OCI-LY1 (cell line): ENCODE measurements at regions not wholly inside any gene's neighbourhood (a gene's known extent, or its start where the extent isn't known, plus 50 kb on each side); places are given as distances from the start of the nearest gene placed in this dataset.

ENCODE experiments used
- H2AFZ ChIP-seq: fragments of 200-600 bp; sonication (generic), shearing (Covaris generic); 2 replicates; pipeline ENCODE4 v1.6.0; 2014; ENCODE audit warnings: antibody characterized with exemption, mild to moderate bottlenecking, low read length
- H3F3A ChIP-seq: fragments of 200-600 bp; sonication (generic), shearing (Covaris generic); 2 replicates; pipeline ENCODE4 v1.6.0; 2014; ENCODE audit warnings: mild to moderate bottlenecking, antibody characterized with exemption, low read length, moderate library complexity; ENCODE audit not compliant: insufficient read depth
- H3K27ac ChIP-seq: fragments of 200-600 bp; sonication (generic); 2 replicates; pipeline ENCODE4 v1.5.1; 2014; ENCODE audit warnings: low read length, mixed run types, mild to moderate bottlenecking, low read depth; ENCODE audit not compliant: poor library complexity, severe bottlenecking
- H3K27me3 ChIP-seq: fragments of 200-600 bp; sonication (generic); 2 replicates; pipeline ENCODE4 v1.6.0; 2014; ENCODE audit warnings: antibody characterized with exemption, mild to moderate bottlenecking, low read length, moderate library complexity; ENCODE audit not compliant: insufficient read depth
- H3K36me3 ChIP-seq: fragments of 200-600 bp; sonication (generic); 2 replicates; pipeline ENCODE4 v1.6.1; 2014; ENCODE audit warnings: mild to moderate bottlenecking, antibody characterized with exemption, low read length, moderate library complexity, mixed read lengths; ENCODE audit not compliant: insufficient read depth
- H3K4me1 ChIP-seq: fragments of 200-600 bp; sonication (generic); 2 replicates; pipeline ENCODE4 v1.5.1; 2014; ENCODE audit warnings: mild to moderate bottlenecking, low read length, moderate library complexity; ENCODE audit not compliant: insufficient read depth, severe bottlenecking
- H3K4me2 ChIP-seq: fragments of 200-600 bp; sonication (generic), shearing (Covaris generic); 2 replicates; pipeline ENCODE4 v1.6.1; 2014; ENCODE audit warnings: low read length
- H3K4me3 ChIP-seq: fragments of 200-600 bp; sonication (generic); 2 replicates; pipeline ENCODE4 v1.5.1; 2014; ENCODE audit warnings: low read length, low read depth, mild to moderate bottlenecking, mixed read lengths; ENCODE audit not compliant: poor library complexity, severe bottlenecking
- H3K79me2 ChIP-seq: fragments of 200-600 bp; shearing (Covaris generic); 2 replicates; pipeline ENCODE4 v1.6.1; 2016; ENCODE audit warnings: mixed run types, low read length, mixed read lengths; ENCODE audit not compliant: insufficient read depth
- H3K9ac ChIP-seq: fragments of 200-600 bp; sonication (generic), shearing (Covaris generic); 2 replicates; pipeline ENCODE4 v1.6.1; 2014; ENCODE audit warnings: mild to moderate bottlenecking, low read length, mixed read lengths
- H3K9me2 ChIP-seq: fragments of 200-600 bp; sonication (generic), shearing (Covaris generic); 2 replicates; pipeline ENCODE4 v1.6.1; 2014; ENCODE audit warnings: low read depth, mild to moderate bottlenecking, low read length, mixed read lengths
- H3K9me3 ChIP-seq: fragments of 200-600 bp; shearing (Covaris generic); 2 replicates; pipeline ENCODE4 v1.6.1; 2014; ENCODE audit warnings: low read length, mixed read lengths
- H4K20me1 ChIP-seq: fragments of 200-600 bp; sonication (generic), shearing (Covaris generic); 2 replicates; pipeline ENCODE4 v1.6.0; 2016; ENCODE audit warnings: mild to moderate bottlenecking, low read length; ENCODE audit not compliant: insufficient read depth
- CTCF ChIP-seq: fragments of 200-600 bp; sonication (generic), shearing (Covaris generic); IDR thresholded peaks from 2 replicates; pipeline ENCODE4 v1.5.1; 2017; ENCODE audit warnings: mild to moderate bottlenecking, antibody characterized with exemption, low read length, moderate library complexity, mixed read lengths
- EZH2 ChIP-seq: fragments of 200-600 bp; sonication (generic), shearing (Covaris generic); IDR thresholded peaks from 2 replicates; pipeline ENCODE4 v1.8.0; 2017; ENCODE audit warnings: borderline replicate concordance, mixed run types, mild to moderate bottlenecking, antibody characterized with exemption, low read length, moderate library complexity, mixed read lengths

GRCh38 chr4:4740071-4740470, 119.4 kb upstream of the MSX1 start:
- Histone ChIP-seq H3K79me2 (no peaks in the 10 kb centered on the region), H3K9me2 (no peaks in the 10 kb centered on the region), H3F3A (no peaks in the 10 kb centered on the region), H3K27ac (no peak overlapping the region), H3K4me3 (no peak overlapping the region), H3K9ac (no peak overlapping the region), H4K20me1 (no peaks in the 10 kb centered on the region), H2AFZ (no peak overlapping the region), H3K36me3 (no peaks in the 10 kb centered on the region), H3K4me2 (no peak overlapping the region), H3K4me1 (no peaks in the 10 kb centered on the region), H3K27me3 (no peaks in the 10 kb centered on the region), H3K9me3 (no peaks in the 10 kb centered on the region)
- TF ChIP-seq CTCF, result no peak
- no peak for TF ChIP-seq EZH2

GRCh38 chr4:4735870-4736269, 123.6 kb upstream of the MSX1 start:
- no peaks in the 10 kb centered on the region for H3K9me3 ChIP-seq
- no peak overlapping the region for H3K4me2 ChIP-seq
- H3K27ac ChIP-seq, result no peak overlapping the region
- H3K36me3 ChIP-seq, result no peaks in the 10 kb centered on the region
- H3F3A ChIP-seq, result no peaks in the 10 kb centered on the region
- no peaks in the 10 kb centered on the region for H3K79me2 ChIP-seq
- TF ChIP-seq EZH2 (no peak), CTCF (no peak)
- H3K27me3 ChIP-seq, result no peaks in the 10 kb centered on the region
- H4K20me1 ChIP-seq, result no peaks in the 10 kb centered on the region
- no peak overlapping the region for H3K4me3 ChIP-seq
- H3K9me2 ChIP-seq, result no peaks in the 10 kb centered on the region
- H2AFZ ChIP-seq, result no peak overlapping the region
- H3K9ac ChIP-seq, result no peak overlapping the region
- no peaks in the 10 kb centered on the region for H3K4me1 ChIP-seq

DNA sequence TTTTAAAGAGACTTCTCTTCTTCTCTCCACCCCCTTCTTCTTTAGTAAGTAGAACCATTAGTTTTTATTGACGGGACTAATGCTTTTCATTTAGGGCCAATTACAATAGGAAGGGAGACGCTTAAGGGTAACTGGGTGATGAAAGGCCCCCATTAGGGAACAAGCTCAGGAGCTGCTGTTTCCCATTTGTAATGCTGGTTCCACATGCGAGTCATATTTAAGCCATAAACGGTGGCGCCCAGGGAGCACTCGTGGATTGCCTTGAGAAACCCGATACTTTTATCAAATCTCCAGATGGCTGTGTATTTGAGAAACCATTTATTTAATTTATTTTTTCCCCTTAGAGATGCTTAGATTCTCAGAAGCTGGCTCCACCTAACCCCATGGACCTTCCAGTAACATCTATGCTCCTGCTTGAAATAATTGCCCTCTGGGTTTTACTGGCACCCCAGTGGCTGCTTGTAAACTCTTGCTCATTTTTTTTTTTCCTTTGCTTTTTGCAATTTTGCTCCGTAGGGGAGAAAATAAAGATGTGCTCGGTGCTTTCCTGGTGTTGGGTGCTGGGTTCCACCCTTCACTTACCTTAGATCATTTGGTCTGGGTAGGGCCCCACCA, 124.2 kb upstream of the MSX1 start:
- Histone ChIP-seq H3K4me3 (no peak overlapping the region), H4K20me1 (no peaks in the 10 kb centered on the region), H3K9me2 (no peaks in the 10 kb centered on the region), H2AFZ (no peak overlapping the region), H3K4me2 (no peak overlapping the region), H3K36me3 (no peaks in the 10 kb centered on the region), H3K9me3 (no peaks in the 10 kb centered on the region), H3F3A (no peaks in the 10 kb centered on the region), H3K27me3 (no peaks in the 10 kb centered on the region), H3K4me1 (no peaks in the 10 kb centered on the region), H3K27ac (no peak overlapping the region), H3K9ac (no peak overlapping the region), H3K79me2 (no peaks in the 10 kb centered on the region)
- TF ChIP-seq EZH2, result no peak
- no peak for TF ChIP-seq CTCF
